ENCODE measurements at regions not wholly inside any gene's neighbourhood (a gene's known extent, or its start where the extent isn't known, plus 50 kb on each side); places are given as distances from the start of the nearest gene placed in this dataset.

- TF ChIP-seq PATZ1 (CRISPR knock-in tag; IDR thresholded peaks at IDR 0.05; ENCODE audit: borderline replicate concordance) (no peak), XRCC5 (IDR thresholded peaks at IDR 0.05; ENCODE audit: low read depth, low read length) (no peak), ZNF311 (CRISPR knock-in tag; IDR thresholded peaks at IDR 0.05) (no peak), ASH1L (IDR thresholded peaks at IDR 0.05; ENCODE audit: borderline replicate concordance, low read depth, partially characterized antibody) (no peak), PHTF2 (CRISPR knock-in tag; IDR thresholded peaks at IDR 0.05) (no peak), RHOXF2B (CRISPR knock-in tag; conservative IDR thresholded peaks at IDR 0.05) (no peak), NBN (IDR thresholded peaks at IDR 0.05; ENCODE audit: low read depth) (no peak), ZNF165 (CRISPR knock-in tag; IDR thresholded peaks at IDR 0.05; ENCODE audit: borderline replicate concordance) (no peak)
- TF ChIP-seq, protein P1, sequence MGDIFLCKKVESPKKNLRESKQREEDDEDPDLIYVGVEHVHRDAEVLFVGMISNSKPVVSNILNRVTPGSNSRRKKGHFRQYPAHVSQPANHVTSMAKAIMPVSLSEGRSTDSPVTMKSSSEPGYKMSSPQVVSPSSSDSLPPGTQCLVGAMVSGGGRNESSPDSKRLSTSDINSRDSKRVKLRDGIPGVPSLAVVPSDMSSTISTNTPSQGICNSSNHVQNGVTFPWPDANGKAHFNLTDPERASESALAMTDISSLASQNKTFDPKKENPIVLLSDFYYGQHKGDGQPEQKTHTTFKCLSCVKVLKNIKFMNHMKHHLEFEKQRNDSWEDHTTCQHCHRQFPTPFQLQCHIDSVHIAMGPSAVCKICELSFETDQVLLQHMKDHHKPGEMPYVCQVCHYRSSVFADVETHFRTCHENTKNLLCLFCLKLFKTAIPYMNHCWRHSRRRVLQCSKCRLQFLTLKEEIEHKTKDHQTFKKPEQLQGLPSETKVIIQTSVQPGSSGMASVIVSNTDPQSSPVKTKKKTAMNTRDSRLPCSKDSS (IDR thresholded peaks at IDR 0.05; ENCODE audit: low read depth, partially characterized antibody): no peak
Measured at GRCh38 chr16:55040366-55041086, 109.9 kb downstream of the IRX5 start (continued).

Data from K562 (cell line).